RWPE1 (cell line): ENCODE measurements at regions not wholly inside any gene's neighbourhood (a gene's known extent, or its start where the extent isn't known, plus 50 kb on each side); places are given as distances from the start of the nearest gene placed in this dataset.

Source experiments
- CTCF ChIA-PET: fragments of 350-600 bp; sonication (Branson Sonifier 250); formaldehyde crosslinking; extraction: SDS; loops from one replicate; lab custom pipeline; 2021; lab: Yijun Ruan, JAX
- POLR2A ChIA-PET: fragments of 400-600 bp; formaldehyde crosslinking; extraction: SDS; loops from one replicate; lab custom pipeline; 2020; ENCODE audit warnings: antibody characterized with exemption; ENCODE audit not compliant: low non-redundant PET; lab: Yijun Ruan, JAX
- DNase-seq: peaks from one replicate; pipeline ENCODE4 v3.0.0; 2012; ENCODE audit warnings: low spot score
- H3K27ac ChIP-seq: fragments of 450-650 bp; 2 replicates; pipeline ENCODE4 v1.5.1; 2017
- TF ChIP-seq, protein P1 (sequence below): fragments of 450-650 bp; conservative IDR thresholded peaks from 2 replicates; pipeline ENCODE4 v1.5.1; 2017; ENCODE audit warnings: low read depth, mild to moderate bottlenecking

DNA sequence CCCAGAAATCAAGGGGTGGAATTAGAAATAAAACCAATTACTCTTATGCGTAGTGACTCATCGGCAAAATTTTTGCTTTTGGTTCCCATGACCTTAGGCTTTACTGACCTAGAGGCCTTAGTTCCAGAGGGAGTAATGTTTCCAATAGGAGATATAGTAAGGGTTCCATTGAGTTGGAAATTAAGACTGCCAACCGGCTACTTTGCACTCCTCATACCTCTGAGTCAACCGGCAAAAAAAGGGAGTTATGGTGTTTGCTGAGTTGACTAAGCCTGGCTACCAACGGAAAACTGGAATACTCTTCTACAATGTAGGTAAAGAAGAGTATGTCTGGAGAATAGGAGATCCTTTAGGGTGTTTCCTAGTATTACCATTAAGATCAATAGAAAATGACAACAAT lies 919.8 kb downstream of the CENPC start:
- ChIA-PET CTCF (no interaction called here), POLR2A (no interaction called here)
- H3K27ac ChIP-seq, result no peak overlapping the region
- no peak for DNase-seq
- TF ChIP-seq, protein P1, sequence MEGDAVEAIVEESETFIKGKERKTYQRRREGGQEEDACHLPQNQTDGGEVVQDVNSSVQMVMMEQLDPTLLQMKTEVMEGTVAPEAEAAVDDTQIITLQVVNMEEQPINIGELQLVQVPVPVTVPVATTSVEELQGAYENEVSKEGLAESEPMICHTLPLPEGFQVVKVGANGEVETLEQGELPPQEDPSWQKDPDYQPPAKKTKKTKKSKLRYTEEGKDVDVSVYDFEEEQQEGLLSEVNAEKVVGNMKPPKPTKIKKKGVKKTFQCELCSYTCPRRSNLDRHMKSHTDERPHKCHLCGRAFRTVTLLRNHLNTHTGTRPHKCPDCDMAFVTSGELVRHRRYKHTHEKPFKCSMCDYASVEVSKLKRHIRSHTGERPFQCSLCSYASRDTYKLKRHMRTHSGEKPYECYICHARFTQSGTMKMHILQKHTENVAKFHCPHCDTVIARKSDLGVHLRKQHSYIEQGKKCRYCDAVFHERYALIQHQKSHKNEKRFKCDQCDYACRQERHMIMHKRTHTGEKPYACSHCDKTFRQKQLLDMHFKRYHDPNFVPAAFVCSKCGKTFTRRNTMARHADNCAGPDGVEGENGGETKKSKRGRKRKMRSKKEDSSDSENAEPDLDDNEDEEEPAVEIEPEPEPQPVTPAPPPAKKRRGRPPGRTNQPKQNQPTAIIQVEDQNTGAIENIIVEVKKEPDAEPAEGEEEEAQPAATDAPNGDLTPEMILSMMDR, result no peak

DNA sequence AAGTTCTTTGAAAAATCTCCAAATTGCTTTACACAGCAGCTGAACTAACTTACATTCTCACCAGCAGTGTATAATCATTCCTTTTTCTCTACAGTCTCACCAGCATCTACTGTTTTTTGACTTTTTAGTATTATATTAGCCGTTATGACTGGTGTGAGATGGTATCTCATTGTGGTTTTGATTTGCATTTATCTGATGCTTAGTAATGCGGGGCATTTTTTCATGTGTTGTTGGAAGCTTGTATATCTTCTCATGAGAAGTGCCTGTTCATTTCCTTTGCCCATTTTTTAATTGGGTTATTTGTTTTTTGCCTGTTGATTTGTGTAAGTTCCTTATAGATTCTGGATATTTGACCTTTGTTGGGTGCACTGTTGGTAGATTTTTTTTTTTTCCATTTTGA lies 931.7 kb downstream of the CENPC start:
- H3K27ac ChIP-seq, result no peak overlapping the region
- TF ChIP-seq, protein P1, result no peak
- no peak for DNase-seq
- ChIA-PET POLR2A (no interaction called here), CTCF (interaction anchor here (0.6 kb wide), 1 partner anchor 1027 kb away, joined by 3 read pairs; no protein-coding TSS in a partner anchor)

DNA sequence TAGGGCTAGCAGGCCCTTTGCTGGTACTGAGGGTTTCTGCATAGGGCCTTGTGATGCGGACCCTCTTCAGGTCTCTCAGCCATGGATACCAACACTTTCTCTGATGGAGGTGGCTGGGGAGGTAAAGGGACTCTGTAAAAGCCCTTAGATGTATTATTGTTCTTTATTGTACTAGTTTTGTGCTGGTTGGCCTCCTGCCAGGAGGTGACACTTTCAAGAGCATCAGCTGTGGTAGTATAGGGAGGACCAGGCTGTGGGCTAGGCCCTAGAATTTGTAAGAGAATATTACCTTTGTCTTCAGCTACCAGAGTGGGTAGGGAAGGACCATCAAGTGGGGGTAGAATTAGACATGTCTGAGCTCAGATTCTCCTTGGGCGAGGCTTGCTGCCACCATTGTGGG lies 936.3 kb downstream of the CENPC start:
- POLR2A ChIA-PET, result no interaction called here
- no peak overlapping the region for H3K27ac ChIP-seq
- DNase-seq, result no peak
- CTCF ChIA-PET, result interaction anchor here (0.6 kb wide), 2 partner anchors 97 to 886 kb away, joined by 3 read pairs; no protein-coding TSS in a partner anchor
- TF ChIP-seq, protein P1, result no peak

DNA sequence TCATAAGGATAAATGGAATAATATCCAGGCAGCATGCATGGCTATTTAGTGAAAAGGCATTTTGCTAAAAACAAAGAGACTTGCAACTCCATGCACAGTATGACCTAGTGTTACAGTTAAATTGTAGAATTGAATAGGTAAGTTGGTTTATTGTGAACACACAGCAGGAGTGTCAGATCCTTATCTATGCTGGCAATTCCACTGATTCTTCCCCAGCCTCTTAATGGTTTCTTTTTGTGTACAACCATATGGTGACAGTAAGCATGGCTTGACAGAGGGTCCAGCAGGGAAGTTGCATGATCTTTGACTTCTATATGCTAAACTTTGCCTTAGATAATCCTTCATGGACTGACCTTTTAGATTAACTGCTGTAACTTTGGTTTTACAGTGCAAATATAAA lies 936.6 kb upstream of the EPHA5 start:
- TF ChIP-seq, protein P1, result no peak
- ChIA-PET CTCF (interaction anchor here (0.6 kb wide), 1 partner anchor 171 kb away, joined by 3 read pairs; no protein-coding TSS in a partner anchor), POLR2A (no interaction called here)
- no peak overlapping the region for H3K27ac ChIP-seq
- no peak for DNase-seq

DNA sequence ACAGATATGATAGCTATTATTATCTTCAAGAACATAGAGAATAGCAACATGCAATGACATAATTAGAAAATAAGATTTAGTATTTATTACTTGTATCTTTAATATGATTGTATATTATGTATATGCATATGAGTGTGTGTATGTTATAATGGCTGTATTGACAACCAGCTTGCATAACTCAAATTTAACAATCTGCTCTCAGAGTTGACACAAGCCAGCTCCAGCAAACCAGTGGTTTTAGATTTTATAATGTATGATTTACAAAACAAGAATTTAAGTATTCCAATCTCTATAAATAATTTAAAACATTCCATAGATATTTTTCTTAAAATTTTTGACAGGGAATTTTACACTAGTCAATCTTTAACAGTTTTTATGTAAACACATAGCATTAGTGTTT lies 935.9 kb upstream of the EPHA5 start:
- TF ChIP-seq, protein P1, result no peak
- H3K27ac ChIP-seq, result no peak overlapping the region
- POLR2A ChIA-PET, result no interaction called here
- CTCF ChIA-PET, result no interaction called here
- DNase-seq, result no peak

DNA sequence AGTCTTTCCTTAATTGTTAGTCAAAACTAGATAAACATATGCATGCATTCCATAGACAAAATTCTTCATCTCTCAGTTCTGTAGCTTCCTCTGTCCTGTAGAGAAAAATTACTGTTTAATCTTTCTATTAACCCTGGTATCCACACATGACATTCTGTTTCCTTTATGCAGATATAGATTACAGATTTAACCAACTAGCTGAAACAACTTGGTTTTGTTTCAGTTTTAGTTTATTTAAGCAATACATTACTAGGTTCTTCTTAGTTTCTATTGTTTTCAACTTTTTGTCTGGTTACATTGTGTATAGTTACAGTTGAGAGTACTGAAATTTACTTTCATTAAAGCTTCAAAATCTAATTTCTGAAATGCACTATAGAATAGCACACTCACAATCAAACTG lies 933.9 kb upstream of the EPHA5 start:
- DNase-seq, result no peak
- TF ChIP-seq, protein P1, result no peak
- CTCF ChIA-PET, result no interaction called here
- POLR2A ChIA-PET, result no interaction called here
- H3K27ac ChIP-seq, result no peak overlapping the region

DNA sequence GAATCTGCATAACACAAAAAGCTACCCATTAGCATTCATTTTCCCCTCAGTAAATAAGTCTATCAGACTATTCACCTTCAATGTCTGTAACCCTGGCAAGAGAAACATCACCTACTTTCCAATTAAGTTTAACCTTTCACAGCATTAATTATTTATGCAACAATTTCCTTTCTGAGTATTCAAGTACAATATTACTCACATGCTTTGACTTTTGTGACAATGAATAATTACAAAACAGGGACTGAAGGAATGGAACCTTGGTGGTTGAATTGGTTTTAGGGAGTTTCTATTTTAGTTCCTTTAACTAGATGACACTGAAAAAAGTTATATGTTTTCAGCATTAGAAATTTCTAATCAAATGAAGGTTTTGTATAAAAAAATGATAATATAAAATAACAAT lies 932.3 kb upstream of the EPHA5 start:
- TF ChIP-seq, protein P1, result no peak
- no peak for DNase-seq
- ChIA-PET CTCF (no interaction called here), POLR2A (no interaction called here)
- no peak overlapping the region for H3K27ac ChIP-seq
